DMS 273 treated with DMSO at 0.1 percent for 48 hours (cell line): ENCODE measurements at regions not wholly inside any gene's neighbourhood (a gene's known extent, or its start where the extent isn't known, plus 50 kb on each side); places are given as distances from the start of the nearest gene placed in this dataset.
"Not testable (repeated sequence)": the region's sequence is repeated elsewhere in the genome, so short reads cannot be mapped to it uniquely, and the experiment has no call there.

ENCODE experiments used
- DNase-seq: peaks from one replicate; lab custom pipeline; 2025; lab: John Stamatoyannopoulos, UW

DNA sequence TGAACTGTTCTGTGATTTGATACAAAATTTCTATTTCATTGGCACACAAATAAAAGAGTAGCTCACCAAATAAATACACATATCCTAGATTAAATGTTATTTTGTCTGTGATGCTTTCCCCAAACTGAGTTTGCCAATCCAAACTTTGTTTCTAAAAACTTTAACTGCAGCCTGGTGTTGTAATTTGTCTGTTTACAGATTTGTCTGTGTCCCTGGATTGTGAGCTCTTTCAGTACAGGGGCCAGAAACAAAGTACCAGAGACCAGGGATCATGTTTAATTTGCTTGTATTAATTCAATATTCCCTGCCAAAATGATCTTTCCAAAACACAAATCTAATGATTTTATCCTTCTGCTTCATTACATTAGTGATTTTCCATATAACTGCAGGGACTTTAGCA is 1044.6 kb upstream of the GJE1 start:
- DNase-seq = no peak

GRCh38 chr6:141077355-141078333 is 1055.1 kb upstream of the GJE1 start:
- no peak for DNase-seq

GRCh38 chr6:141057761-141058160 is 1075.0 kb upstream of the GJE1 start:
- DNase-seq = no peak

GRCh38 chr6:141056945-141057625 is 1075.6 kb upstream of the GJE1 start:
- no peak for DNase-seq

- no peak for DNase-seq
Observed at GRCh38 chr6:141050471-141050870, 1082.3 kb upstream of the GJE1 start.

GRCh38 chr6:141048451-141048850 is 1084.3 kb upstream of the GJE1 start:
- no peak for DNase-seq

DNA sequence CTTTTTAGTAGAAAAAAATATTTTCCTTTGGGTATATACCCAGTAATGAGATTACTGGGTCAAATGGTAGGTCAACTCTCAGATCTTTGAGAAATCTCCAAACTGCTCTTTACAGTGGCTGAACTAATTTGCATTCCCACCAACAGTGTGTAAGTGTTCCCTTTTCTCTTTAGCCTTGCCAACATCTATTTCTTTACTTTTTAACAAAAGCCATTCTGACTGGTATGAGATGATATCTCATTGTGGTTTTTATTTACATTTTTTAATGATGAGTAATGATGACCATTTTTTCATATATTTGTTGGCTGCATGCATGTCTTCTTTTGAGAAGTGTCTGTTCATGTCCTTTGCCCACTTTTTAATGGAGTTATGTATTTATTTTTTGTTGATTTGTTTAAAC is 1086.2 kb upstream of the GJE1 start:
- not testable (repeated sequence) for DNase-seq

DNA sequence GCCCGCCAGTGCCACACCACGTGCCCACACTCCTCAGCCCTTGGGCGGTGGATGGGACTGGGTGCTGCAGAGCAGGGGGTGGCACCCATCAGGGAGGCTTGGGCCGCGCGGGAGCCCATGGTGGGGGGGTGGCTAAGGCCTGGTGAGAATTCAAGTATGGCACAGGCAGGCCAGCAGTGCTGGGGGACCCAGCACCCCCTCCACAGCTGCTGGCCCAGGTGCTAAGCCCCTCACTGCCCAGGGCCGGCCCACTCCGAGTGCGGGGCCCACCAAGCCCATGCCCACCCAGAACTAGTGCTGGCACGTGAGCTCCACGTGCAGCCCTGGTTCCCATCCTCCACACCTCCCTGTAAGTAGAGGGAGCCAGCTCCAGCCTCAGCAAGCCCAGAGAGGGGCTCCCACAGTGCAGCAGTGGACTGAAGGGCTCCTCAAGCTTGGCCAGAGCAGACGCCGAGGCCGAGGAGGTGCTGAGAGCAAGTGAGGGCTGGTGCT is 1091.1 kb upstream of the GJE1 start:
- no peak for DNase-seq

DNA sequence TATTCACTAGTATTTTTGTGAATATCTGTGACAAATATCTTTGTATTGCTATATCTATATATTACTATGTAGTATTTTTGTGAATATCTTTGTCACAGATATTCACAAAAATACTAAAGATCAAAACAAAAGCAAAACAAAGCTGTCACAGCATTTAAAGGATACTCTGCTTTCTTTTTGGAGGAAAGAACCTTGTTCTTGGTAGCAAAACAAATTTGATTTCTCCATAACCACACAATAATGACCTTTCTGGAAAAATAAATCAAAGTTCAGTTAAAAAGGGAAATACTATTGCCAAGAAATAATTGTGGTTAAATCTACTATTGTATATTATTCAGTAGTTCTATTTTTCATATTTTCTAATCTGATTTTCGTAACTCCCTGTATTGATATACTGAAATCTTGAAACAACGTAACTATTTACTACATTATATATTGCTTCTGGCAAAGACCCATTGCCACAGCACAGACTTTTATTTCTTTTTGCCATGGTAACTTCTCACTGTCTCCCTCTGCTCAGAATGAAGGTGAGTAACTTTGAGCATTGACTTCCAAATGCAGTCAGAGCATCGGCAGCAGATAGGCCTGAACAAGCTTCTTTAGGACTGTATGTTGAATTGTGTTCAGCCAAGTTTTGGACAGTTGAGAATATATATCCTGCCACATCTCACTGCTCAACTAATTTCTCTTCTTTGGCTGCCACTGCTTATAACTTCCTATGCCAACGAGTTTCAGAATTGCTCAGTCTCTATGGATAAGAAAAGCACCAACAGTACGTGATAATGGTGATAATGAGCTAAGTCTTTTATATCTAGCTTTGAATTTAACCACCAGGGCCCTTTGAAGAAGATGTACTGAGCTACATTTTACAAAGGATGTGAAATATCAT is 1097.2 kb upstream of the GJE1 start:
- no peak for DNase-seq

- no peak for DNase-seq
Observed at GRCh38 chr6:141033101-141033500, 1099.6 kb upstream of the GJE1 start.

DNA sequence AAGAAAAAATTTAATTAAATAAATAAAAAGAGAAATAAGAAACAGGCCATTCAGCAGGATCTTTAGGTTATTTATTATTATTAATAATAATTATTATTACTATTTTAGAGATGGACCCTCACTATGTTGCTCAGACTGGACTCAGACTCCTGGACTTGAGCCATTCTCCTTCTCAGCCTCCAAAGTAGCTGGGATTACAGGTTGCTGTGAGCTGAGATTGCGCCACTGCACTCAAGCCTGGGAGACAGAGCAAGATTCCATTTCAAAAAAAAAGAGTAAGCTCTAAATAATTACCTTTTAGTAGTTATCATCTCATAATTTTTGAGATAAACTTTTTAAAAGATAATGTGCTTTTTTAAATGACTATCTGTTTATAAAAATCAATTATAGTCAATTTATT is 1102.8 kb upstream of the GJE1 start:
- no peak for DNase-seq

DNA sequence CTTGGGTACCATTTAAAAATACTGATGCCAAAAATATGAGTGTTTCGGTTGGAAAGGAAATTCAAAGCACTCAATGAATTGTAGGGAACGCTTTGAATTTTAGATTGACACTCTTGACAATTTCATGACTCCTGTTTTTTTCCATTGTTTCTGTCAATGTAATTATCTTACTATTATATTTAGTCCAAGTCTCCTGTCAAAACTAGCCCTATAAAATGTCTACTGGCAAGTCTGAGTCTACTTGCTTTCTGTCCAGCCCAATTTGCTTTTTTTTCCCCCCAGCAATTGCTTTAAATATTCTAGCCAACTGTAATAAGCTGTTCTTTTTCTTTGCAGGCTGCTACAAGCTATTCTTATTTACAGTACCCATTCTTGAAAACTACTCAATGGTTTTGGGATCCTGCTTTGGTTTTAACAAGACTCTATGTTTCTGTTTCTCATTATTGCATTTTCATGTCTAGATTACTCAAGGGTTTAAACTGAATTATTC is 1103.9 kb upstream of the GJE1 start:
- no peak for DNase-seq

- DNase-seq = no peak
Observed at GRCh38 chr6:141026504-141026903, 1106.2 kb upstream of the GJE1 start.

GRCh38 chr6:141024526-141024925 is 1108.2 kb upstream of the GJE1 start:
- no peak for DNase-seq

GRCh38 chr6:141017941-141018340 is 1114.8 kb upstream of the GJE1 start:
- no peak for DNase-seq

DNA sequence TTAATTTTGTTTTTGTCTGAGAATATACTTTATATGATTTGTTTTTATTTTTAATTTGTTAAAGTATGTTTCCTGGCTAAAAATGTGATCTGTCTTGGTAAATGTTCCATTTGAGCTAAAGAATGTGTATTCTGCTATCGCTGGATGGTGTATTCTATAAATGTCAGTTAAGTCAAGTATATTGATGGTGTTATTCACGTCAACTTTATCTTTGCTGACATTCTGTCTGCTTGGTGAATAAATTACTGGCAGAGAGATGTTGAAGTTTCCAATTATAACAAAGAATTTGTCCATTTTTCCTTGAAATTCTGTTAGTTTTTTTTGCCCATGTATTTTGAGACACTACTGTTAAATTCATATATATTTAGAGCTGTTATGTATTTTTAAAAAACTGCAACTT is 1131.8 kb upstream of the GJE1 start:
- no peak for DNase-seq

GRCh38 chr6:140993515-140993914 is 1139.2 kb upstream of the GJE1 start:
- DNase-seq = no peak

DNA sequence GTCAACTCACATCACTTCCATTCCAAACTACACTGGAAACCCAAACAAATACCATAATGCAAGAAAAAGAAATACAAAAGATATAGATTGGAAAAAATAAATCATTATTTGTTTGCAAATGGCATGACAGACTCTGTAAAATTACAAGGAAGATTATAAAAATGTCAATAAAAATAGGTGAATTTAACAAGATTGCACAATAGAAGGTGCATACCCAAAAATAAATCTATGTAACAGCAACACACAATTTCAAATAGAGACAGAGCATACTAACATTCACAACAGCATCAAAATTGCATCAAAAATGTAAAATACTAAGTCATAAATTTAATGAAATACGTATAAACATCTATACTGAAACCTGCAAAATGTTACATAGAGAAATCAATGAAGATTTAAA is 1140.0 kb upstream of the GJE1 start:
- no peak for DNase-seq

DNA sequence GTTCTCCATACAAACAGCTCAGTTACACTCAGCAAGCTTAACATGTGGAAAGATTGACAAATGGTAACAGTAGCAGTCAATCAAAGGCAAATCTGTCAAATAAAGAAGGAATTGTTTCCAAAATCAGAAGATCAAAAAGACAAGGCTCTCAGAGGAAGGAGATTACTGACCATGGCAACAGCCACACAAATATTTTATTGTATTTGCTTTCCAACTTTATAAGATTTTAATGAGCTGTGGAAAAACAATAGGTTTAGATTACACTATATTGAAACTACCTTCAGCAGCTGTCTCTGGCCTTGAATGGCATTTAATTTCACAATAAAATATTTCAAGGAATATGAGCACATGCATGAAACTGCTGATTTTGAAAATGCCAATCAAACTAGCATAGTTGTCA is 1143.9 kb upstream of the GJE1 start:
- DNase-seq = no peak

GRCh38 chr6:140987364-140988155 is 1145.2 kb upstream of the GJE1 start:
- no peak for DNase-seq

GRCh38 chr6:140985679-140986275 is 1146.9 kb upstream of the GJE1 start:
- DNase-seq = no peak
